ENCODE measurements at regions not wholly inside any gene's neighbourhood (a gene's known extent, or its start where the extent isn't known, plus 50 kb on each side); places are given as distances from the start of the nearest gene placed in this dataset.

- no peak overlapping the region for H3K4me3 ChIP-seq (ENCODE audit: low read length)
- no peak overlapping the region for H3K9ac ChIP-seq (ENCODE audit: low read length)
- H3K27me3 ChIP-seq (ENCODE audit: control insufficient read depth, insufficient read depth, low read length): no peaks in the 10 kb centered on the region
- H3K9me3 ChIP-seq (ENCODE audit: control insufficient read depth, low read length): no peaks in the 10 kb centered on the region
- H3K36me3 ChIP-seq (ENCODE audit: control insufficient read depth, insufficient read depth, low read length): no peaks in the 10 kb centered on the region
- no peaks in the 10 kb centered on the region for H3K4me1 ChIP-seq (ENCODE audit: control insufficient read depth, insufficient read depth, low read length)
These were observed 522.8 kb upstream of the KLF4 start for GRCh38 chr9:108012405-108012804.

GRCh38 chr9:108003526-108003925, 514.0 kb upstream of the KLF4 start:
- Histone ChIP-seq H3K9ac (ENCODE audit: low read length) (no peak overlapping the region), H3K4me1 (ENCODE audit: control insufficient read depth, insufficient read depth, low read length) (no peaks in the 10 kb centered on the region), H3K9me3 (ENCODE audit: control insufficient read depth, low read length) (no peaks in the 10 kb centered on the region), H3K4me3 (ENCODE audit: low read length) (no peak overlapping the region), H3K27me3 (ENCODE audit: control insufficient read depth, insufficient read depth, low read length) (no peaks in the 10 kb centered on the region), H3K36me3 (ENCODE audit: control insufficient read depth, insufficient read depth, low read length) (no peaks in the 10 kb centered on the region)

- Histone ChIP-seq H3K9me3 (ENCODE audit: control insufficient read depth, low read length) (no peaks in the 10 kb centered on the region), H3K36me3 (ENCODE audit: control insufficient read depth, insufficient read depth, low read length) (no peaks in the 10 kb centered on the region), H3K4me1 (ENCODE audit: control insufficient read depth, insufficient read depth, low read length) (no peaks in the 10 kb centered on the region), H3K9ac (ENCODE audit: low read length) (no peak overlapping the region), H3K27me3 (ENCODE audit: control insufficient read depth, insufficient read depth, low read length) (no peaks in the 10 kb centered on the region), H3K4me3 (ENCODE audit: low read length) (no peak overlapping the region)
These were observed 512.9 kb upstream of the KLF4 start for GRCh38 chr9:108002371-108002956.

GRCh38 chr9:108001237-108001636, 511.7 kb upstream of the KLF4 start:
- Histone ChIP-seq H3K27me3 (ENCODE audit: control insufficient read depth, insufficient read depth, low read length) (no peaks in the 10 kb centered on the region), H3K4me3 (ENCODE audit: low read length) (no peak overlapping the region), H3K9ac (ENCODE audit: low read length) (no peak overlapping the region), H3K36me3 (ENCODE audit: control insufficient read depth, insufficient read depth, low read length) (no peaks in the 10 kb centered on the region), H3K4me1 (ENCODE audit: control insufficient read depth, insufficient read depth, low read length) (no peaks in the 10 kb centered on the region), H3K9me3 (ENCODE audit: control insufficient read depth, low read length) (no peaks in the 10 kb centered on the region)

GRCh38 chr9:107999890-108000289, 510.3 kb upstream of the KLF4 start:
- H3K4me1 ChIP-seq (ENCODE audit: control insufficient read depth, insufficient read depth, low read length): no peaks in the 10 kb centered on the region
- no peaks in the 10 kb centered on the region for H3K9me3 ChIP-seq (ENCODE audit: control insufficient read depth, low read length)
- H3K9ac ChIP-seq (ENCODE audit: low read length): no peak overlapping the region
- no peaks in the 10 kb centered on the region for H3K27me3 ChIP-seq (ENCODE audit: control insufficient read depth, insufficient read depth, low read length)
- H3K36me3 ChIP-seq (ENCODE audit: control insufficient read depth, insufficient read depth, low read length): no peaks in the 10 kb centered on the region
- H3K4me3 ChIP-seq (ENCODE audit: low read length): no peak overlapping the region

- no peaks in the 10 kb centered on the region for H3K9me3 ChIP-seq (ENCODE audit: control insufficient read depth, low read length)
- H3K4me1 ChIP-seq (ENCODE audit: control insufficient read depth, insufficient read depth, low read length): no peaks in the 10 kb centered on the region
These were observed 509.4 kb upstream of the KLF4 start for GRCh38 chr9:107999011-107999410.

GRCh38 chr9:107994648-107995047, 505.1 kb upstream of the KLF4 start:
- Histone ChIP-seq H3K36me3 (ENCODE audit: control insufficient read depth, insufficient read depth, low read length) (no peaks in the 10 kb centered on the region), H3K9me3 (ENCODE audit: control insufficient read depth, low read length) (no peaks in the 10 kb centered on the region), H3K9ac (ENCODE audit: low read length) (no peak overlapping the region), H3K27me3 (ENCODE audit: control insufficient read depth, insufficient read depth, low read length) (no peaks in the 10 kb centered on the region), H3K4me3 (ENCODE audit: low read length) (no peak overlapping the region), H3K4me1 (ENCODE audit: control insufficient read depth, insufficient read depth, low read length) (no peaks in the 10 kb centered on the region)

More at GRCh38 chr9:107999011-107999410, 509.4 kb upstream of the KLF4 start:
- Histone ChIP-seq H3K9ac (ENCODE audit: low read length) (no peak overlapping the region), H3K27me3 (ENCODE audit: control insufficient read depth, insufficient read depth, low read length) (no peaks in the 10 kb centered on the region), H3K4me3 (ENCODE audit: low read length) (no peak overlapping the region), H3K36me3 (ENCODE audit: control insufficient read depth, insufficient read depth, low read length) (no peaks in the 10 kb centered on the region)

GRCh38 chr9:107992271-107992670, 502.7 kb upstream of the KLF4 start:
- H3K9me3 ChIP-seq (ENCODE audit: control insufficient read depth, low read length): no peaks in the 10 kb centered on the region
- no peaks in the 10 kb centered on the region for H3K27me3 ChIP-seq (ENCODE audit: control insufficient read depth, insufficient read depth, low read length)
- H3K4me1 ChIP-seq (ENCODE audit: control insufficient read depth, insufficient read depth, low read length): no peaks in the 10 kb centered on the region
- H3K9ac ChIP-seq (ENCODE audit: low read length): no peak overlapping the region
- H3K4me3 ChIP-seq (ENCODE audit: low read length): no peak overlapping the region
- no peaks in the 10 kb centered on the region for H3K36me3 ChIP-seq (ENCODE audit: control insufficient read depth, insufficient read depth, low read length)

GRCh38 chr9:107991581-107991980, 502.0 kb upstream of the KLF4 start:
- H3K4me3 ChIP-seq (ENCODE audit: low read length): no peak overlapping the region
- H3K4me1 ChIP-seq (ENCODE audit: control insufficient read depth, insufficient read depth, low read length): no peaks in the 10 kb centered on the region
- no peaks in the 10 kb centered on the region for H3K27me3 ChIP-seq (ENCODE audit: control insufficient read depth, insufficient read depth, low read length)
- no peaks in the 10 kb centered on the region for H3K9me3 ChIP-seq (ENCODE audit: control insufficient read depth, low read length)
- no peaks in the 10 kb centered on the region for H3K36me3 ChIP-seq (ENCODE audit: control insufficient read depth, insufficient read depth, low read length)
- H3K9ac ChIP-seq (ENCODE audit: low read length): no peak overlapping the region

GRCh38 chr9:107989544-107989943, 500.0 kb upstream of the KLF4 start:
- Histone ChIP-seq H3K4me3 (ENCODE audit: low read length) (no peak overlapping the region), H3K9ac (ENCODE audit: low read length) (no peak overlapping the region), H3K27me3 (ENCODE audit: control insufficient read depth, insufficient read depth, low read length) (no peaks in the 10 kb centered on the region), H3K36me3 (ENCODE audit: control insufficient read depth, insufficient read depth, low read length) (no peaks in the 10 kb centered on the region), H3K4me1 (ENCODE audit: control insufficient read depth, insufficient read depth, low read length) (no peaks in the 10 kb centered on the region), H3K9me3 (ENCODE audit: control insufficient read depth, low read length) (no peaks in the 10 kb centered on the region)

GRCh38 chr9:107989099-107989498, 499.5 kb upstream of the KLF4 start:
- Histone ChIP-seq H3K4me3 (ENCODE audit: low read length) (no peak overlapping the region), H3K27me3 (ENCODE audit: control insufficient read depth, insufficient read depth, low read length) (no peaks in the 10 kb centered on the region), H3K9me3 (ENCODE audit: control insufficient read depth, low read length) (no peaks in the 10 kb centered on the region), H3K4me1 (ENCODE audit: control insufficient read depth, insufficient read depth, low read length) (no peaks in the 10 kb centered on the region), H3K36me3 (ENCODE audit: control insufficient read depth, insufficient read depth, low read length) (no peaks in the 10 kb centered on the region), H3K9ac (ENCODE audit: low read length) (no peak overlapping the region)

GRCh38 chr9:107984956-107985355, 495.4 kb upstream of the KLF4 start:
- no peaks in the 10 kb centered on the region for H3K9me3 ChIP-seq (ENCODE audit: control insufficient read depth, low read length)
- no peaks in the 10 kb centered on the region for H3K27me3 ChIP-seq (ENCODE audit: control insufficient read depth, insufficient read depth, low read length)
- H3K4me1 ChIP-seq (ENCODE audit: control insufficient read depth, insufficient read depth, low read length): no peaks in the 10 kb centered on the region
- no peak overlapping the region for H3K4me3 ChIP-seq (ENCODE audit: low read length)
- no peak overlapping the region for H3K9ac ChIP-seq (ENCODE audit: low read length)
- no peaks in the 10 kb centered on the region for H3K36me3 ChIP-seq (ENCODE audit: control insufficient read depth, insufficient read depth, low read length)

- Histone ChIP-seq H3K36me3 (ENCODE audit: control insufficient read depth, insufficient read depth, low read length) (no peaks in the 10 kb centered on the region), H3K9ac (ENCODE audit: low read length) (no peak overlapping the region), H3K4me1 (ENCODE audit: control insufficient read depth, insufficient read depth, low read length) (no peaks in the 10 kb centered on the region), H3K4me3 (ENCODE audit: low read length) (no peak overlapping the region), H3K9me3 (ENCODE audit: control insufficient read depth, low read length) (no peaks in the 10 kb centered on the region), H3K27me3 (ENCODE audit: control insufficient read depth, insufficient read depth, low read length) (no peaks in the 10 kb centered on the region)
These were observed 494.2 kb upstream of the KLF4 start for GRCh38 chr9:107983762-107984161.

All from mucosa of stomach (tissue), 1 donor.